Stimulated activated memory B cell treated with anti-CD40 and anti-IgM and Interleukin-4, amounts not matched to agents 10 μg/mL and 1 μg/mL and 100 μg/mL, for 72 hours (primary cell): ENCODE measurements at regions not wholly inside any gene's neighbourhood (a gene's known extent, or its start where the extent isn't known, plus 50 kb on each side); places are given as distances from the start of the nearest gene placed in this dataset.
"Not testable (repeated sequence)": the region's sequence is repeated elsewhere in the genome, so short reads cannot be mapped to it uniquely, and the experiment has no call there.

Experiments used
- ATAC-seq: fragments of 150-1000 bp; cut with Tn5 transposase; 2 replicates; pipeline ENCODE4 v1.10.0; 2021
- H3K27ac Mint-ChIP-seq: one replicate; pipeline ENCODE4 v1.8.0; 2022; ENCODE audit warnings: mild to moderate bottlenecking, mixed read lengths
- H3K27me3 Mint-ChIP-seq: one replicate; pipeline ENCODE4 v1.8.0; 2022; ENCODE audit warnings: mixed read lengths
- H3K36me3 Mint-ChIP-seq: one replicate; pipeline ENCODE4 v1.8.0; 2022; ENCODE audit warnings: mixed read lengths
- H3K4me1 Mint-ChIP-seq: one replicate; pipeline ENCODE4 v1.8.0; 2022; ENCODE audit warnings: mixed read lengths
- H3K4me3 Mint-ChIP-seq: one replicate; pipeline ENCODE4 v1.8.0; 2022; ENCODE audit warnings: mild to moderate bottlenecking, moderate library complexity, mixed read lengths
- H3K9me3 Mint-ChIP-seq: one replicate; pipeline ENCODE4 v1.8.0; 2022; ENCODE audit warnings: mixed read lengths

GRCh38 chr15:91651251-91651650, 202.3 kb upstream of the SLCO3A1 start:
- no peaks in the 10 kb centered on the region for H3K27me3 Mint-ChIP-seq
- ATAC-seq, result no peak
- no peak overlapping the region for H3K4me3 Mint-ChIP-seq
- H3K36me3 Mint-ChIP-seq, result no peaks in the 10 kb centered on the region
- H3K27ac Mint-ChIP-seq, result no peak overlapping the region
- peaks cover 6% of the 10 kb centered on the region for H3K9me3 Mint-ChIP-seq
- H3K4me1 Mint-ChIP-seq, result no peaks in the 10 kb centered on the region

- Mint-ChIP-seq H3K9me3 (peaks cover 8% of the 10 kb centered on the region), H3K36me3 (no peaks in the 10 kb centered on the region), H3K27me3 (no peaks in the 10 kb centered on the region), H3K4me1 (no peaks in the 10 kb centered on the region), H3K4me3 (no peak overlapping the region), H3K27ac (no peak overlapping the region)
- ATAC-seq, result no peak
These were observed 200.8 kb upstream of the SLCO3A1 start for GRCh38 chr15:91652610-91653207.

GRCh38 chr15:91655563-91656290, 197.8 kb upstream of the SLCO3A1 start:
- not testable (repeated sequence) for H3K27me3 Mint-ChIP-seq, H3K9me3 Mint-ChIP-seq, H3K27ac Mint-ChIP-seq, H3K4me1 Mint-ChIP-seq, H3K36me3 Mint-ChIP-seq, H3K4me3 Mint-ChIP-seq, ATAC-seq

GRCh38 chr15:91660174-91660649, 193.3 kb upstream of the SLCO3A1 start:
- Mint-ChIP-seq H3K27me3 (no peaks in the 10 kb centered on the region), H3K4me3 (no peak overlapping the region), H3K4me1 (no peaks in the 10 kb centered on the region), H3K36me3 (no peaks in the 10 kb centered on the region), H3K9me3 (peaks cover 7% of the 10 kb centered on the region), H3K27ac (no peak overlapping the region)
- no peak for ATAC-seq

GRCh38 chr15:91664224-91664836, 189.2 kb upstream of the SLCO3A1 start:
- Mint-ChIP-seq H3K4me3 (no peak overlapping the region), H3K27ac (no peak overlapping the region), H3K27me3 (no peaks in the 10 kb centered on the region), H3K9me3 (no peaks in the 10 kb centered on the region), H3K36me3 (no peaks in the 10 kb centered on the region), H3K4me1 (no peaks in the 10 kb centered on the region)
- no peak for ATAC-seq

- no peaks in the 10 kb centered on the region for H3K27me3 Mint-ChIP-seq
- no peak for ATAC-seq
- H3K27ac Mint-ChIP-seq, result no peak overlapping the region
- H3K36me3 Mint-ChIP-seq, result no peaks in the 10 kb centered on the region
- no peaks in the 10 kb centered on the region for H3K4me1 Mint-ChIP-seq
- H3K4me3 Mint-ChIP-seq, result no peak overlapping the region
- no peaks in the 10 kb centered on the region for H3K9me3 Mint-ChIP-seq
These were observed 188.3 kb upstream of the SLCO3A1 start for GRCh38 chr15:91665212-91665611.

GRCh38 chr15:91668370-91668769, 185.1 kb upstream of the SLCO3A1 start:
- Mint-ChIP-seq H3K27me3 (no peaks in the 10 kb centered on the region), H3K4me3 (no peak overlapping the region), H3K27ac (no peak overlapping the region), H3K36me3 (no peaks in the 10 kb centered on the region), H3K9me3 (no peaks in the 10 kb centered on the region), H3K4me1 (no peaks in the 10 kb centered on the region)
- ATAC-seq, result no peak

- Mint-ChIP-seq H3K27me3 (no peaks in the 10 kb centered on the region), H3K36me3 (no peaks in the 10 kb centered on the region), H3K4me1 (no peaks in the 10 kb centered on the region), H3K9me3 (peaks cover 6% of the 10 kb centered on the region), H3K27ac (no peak overlapping the region), H3K4me3 (no peak overlapping the region)
- ATAC-seq, result no peak
These were observed 183.4 kb upstream of the SLCO3A1 start for GRCh38 chr15:91670108-91670507.

GRCh38 chr15:91678003-91678402, 175.5 kb upstream of the SLCO3A1 start:
- no peak overlapping the region for H3K4me3 Mint-ChIP-seq
- H3K9me3 Mint-ChIP-seq, result peaks cover 6% of the 10 kb centered on the region
- H3K36me3 Mint-ChIP-seq, result no peaks in the 10 kb centered on the region
- no peaks in the 10 kb centered on the region for H3K4me1 Mint-ChIP-seq
- H3K27me3 Mint-ChIP-seq, result no peaks in the 10 kb centered on the region
- no peak for ATAC-seq
- no peak overlapping the region for H3K27ac Mint-ChIP-seq

- peaks cover 6% of the 10 kb centered on the region for H3K9me3 Mint-ChIP-seq
- H3K36me3 Mint-ChIP-seq, result no peaks in the 10 kb centered on the region
- H3K4me3 Mint-ChIP-seq, result no peak overlapping the region
- H3K27ac Mint-ChIP-seq, result no peak overlapping the region
- no peak for ATAC-seq
- no peaks in the 10 kb centered on the region for H3K27me3 Mint-ChIP-seq
- H3K4me1 Mint-ChIP-seq, result no peaks in the 10 kb centered on the region
These were observed 174.1 kb upstream of the SLCO3A1 start for GRCh38 chr15:91679447-91679846.

- peaks cover 7% of the 10 kb centered on the region for H3K9me3 Mint-ChIP-seq
- H3K4me1 Mint-ChIP-seq, result no peaks in the 10 kb centered on the region
- no peak for ATAC-seq
- no peak overlapping the region for H3K27ac Mint-ChIP-seq
- no peaks in the 10 kb centered on the region for H3K27me3 Mint-ChIP-seq
- no peak overlapping the region for H3K4me3 Mint-ChIP-seq
- no peaks in the 10 kb centered on the region for H3K36me3 Mint-ChIP-seq
These were observed 168.1 kb upstream of the SLCO3A1 start for GRCh38 chr15:91685436-91685835.

- no peak for ATAC-seq
- Mint-ChIP-seq H3K4me3 (no peak overlapping the region), H3K4me1 (no peaks in the 10 kb centered on the region), H3K9me3 (peaks cover 7% of the 10 kb centered on the region), H3K27ac (no peak overlapping the region), H3K36me3 (no peaks in the 10 kb centered on the region), H3K27me3 (no peaks in the 10 kb centered on the region)
These were observed 164.7 kb upstream of the SLCO3A1 start for GRCh38 chr15:91688811-91689210.

- Mint-ChIP-seq H3K9me3 (peaks cover 7% of the 10 kb centered on the region), H3K36me3 (no peaks in the 10 kb centered on the region), H3K4me1 (no peaks in the 10 kb centered on the region), H3K27me3 (no peaks in the 10 kb centered on the region), H3K4me3 (no peak overlapping the region), H3K27ac (no peak overlapping the region)
- ATAC-seq, result no peak
These were observed 164.1 kb upstream of the SLCO3A1 start for GRCh38 chr15:91689377-91689776.

- Mint-ChIP-seq H3K36me3 (no peaks in the 10 kb centered on the region), H3K4me1 (no peaks in the 10 kb centered on the region), H3K27ac (no peak overlapping the region), H3K4me3 (no peak overlapping the region), H3K27me3 (no peaks in the 10 kb centered on the region), H3K9me3 (peaks cover 7% of the 10 kb centered on the region)
- ATAC-seq, result no peak
These were observed 160.9 kb upstream of the SLCO3A1 start for GRCh38 chr15:91692596-91692995.

- no peaks in the 10 kb centered on the region for H3K27me3 Mint-ChIP-seq
- no peaks in the 10 kb centered on the region for H3K4me1 Mint-ChIP-seq
- H3K9me3 Mint-ChIP-seq, result no peaks in the 10 kb centered on the region
- no peak overlapping the region for H3K4me3 Mint-ChIP-seq
- ATAC-seq, result no peak
- no peak overlapping the region for H3K27ac Mint-ChIP-seq
- H3K36me3 Mint-ChIP-seq, result no peaks in the 10 kb centered on the region
These were observed 159.2 kb upstream of the SLCO3A1 start for GRCh38 chr15:91694131-91694830.
